Stimulated activated naive B cell treated with anti-CD40 and anti-IgM and Interleukin-4, amounts not matched to agents 10 μg/mL and 1 μg/mL and 100 μg/mL, for 72 hours (primary cell): ENCODE measurements at regions not wholly inside any gene's neighbourhood (a gene's known extent, or its start where the extent isn't known, plus 50 kb on each side); places are given as distances from the start of the nearest gene placed in this dataset.

Source experiments
- ATAC-seq, 2 donors: fragments of 150-1000 bp; cut with Tn5 transposase; replicated peaks; 2 replicates each; pipeline ENCODE4 v1.10.0; 2021; ENCODE audit warnings: moderate library complexity in 1 of 2
- DNase-seq: peaks from one replicate; pipeline ENCODE4 v3.0.0; 2021
- H3K27ac Mint-ChIP-seq: one replicate; pipeline ENCODE4 v1.8.0; 2022; ENCODE audit warnings: mild to moderate bottlenecking, mixed read lengths
- H3K27me3 Mint-ChIP-seq, 2 donors: one replicate each; pipeline ENCODE4 v1.8.0; 2022; ENCODE audit warnings: mixed read lengths in 2 of 2
- H3K36me3 Mint-ChIP-seq, 2 donors: one replicate each; pipeline ENCODE4 v1.8.0; 2022; ENCODE audit warnings: mixed read lengths in 2 of 2, mild to moderate bottlenecking in 1 of 2
- H3K4me1 Mint-ChIP-seq, 2 donors: one replicate each; pipeline ENCODE4 v1.8.0; 2022; ENCODE audit warnings: mixed read lengths in 2 of 2, mild to moderate bottlenecking in 1 of 2
- H3K4me3 Mint-ChIP-seq, 2 donors: one replicate each; pipeline ENCODE4 v1.8.0; 2022; ENCODE audit warnings: mild to moderate bottlenecking in 2 of 2, mixed read lengths in 2 of 2, moderate library complexity in 1 of 2
- H3K9me3 Mint-ChIP-seq, 2 donors: one replicate each; pipeline ENCODE4 v1.8.0; 2022; ENCODE audit warnings: mixed read lengths in 2 of 2, mild to moderate bottlenecking in 1 of 2

- peaks cover 7 to 8% of the 10 kb centered on the region in 2 donors for H3K27me3 Mint-ChIP-seq
- ATAC-seq (peak; percentile 76), DNase-seq (peak; percentile 47)
- no peaks in the 10 kb centered on the region for H3K4me1 Mint-ChIP-seq
- H3K9me3 Mint-ChIP-seq = no peaks in the 10 kb centered on the region
- no peak overlapping the region for H3K27ac Mint-ChIP-seq
- no peaks in the 10 kb centered on the region for H3K36me3 Mint-ChIP-seq
- no peak overlapping the region for H3K4me3 Mint-ChIP-seq
Observed at GRCh38 chr3:70120357-70120966, 120.9 kb downstream of the SAMMSON start.

- H3K9me3 Mint-ChIP-seq = no peaks in the 10 kb centered on the region
- DNase-seq (no peak), ATAC-seq (no peak)
- no peaks in the 10 kb centered on the region for H3K36me3 Mint-ChIP-seq
- no peaks in the 10 kb centered on the region for H3K4me1 Mint-ChIP-seq
- no peak overlapping the region for H3K4me3 Mint-ChIP-seq
- peaks cover 13 to 20% of the 10 kb centered on the region in 2 donors for H3K27me3 Mint-ChIP-seq
- H3K27ac Mint-ChIP-seq = no peak overlapping the region
Observed at GRCh38 chr3:70127192-70127591, 127.7 kb downstream of the SAMMSON start.

- Mint-ChIP-seq H3K27ac (no peak overlapping the region), H3K27me3 (peaks cover 12 to 20% of the 10 kb centered on the region in 2 donors), H3K9me3 (no peaks in the 10 kb centered on the region), H3K4me3 (no peak overlapping the region), H3K4me1 (no peaks in the 10 kb centered on the region), H3K36me3 (no peaks in the 10 kb centered on the region)
- ATAC-seq (no peak), DNase-seq (no peak)
Observed at GRCh38 chr3:70137366-70137765, 137.8 kb downstream of the SAMMSON start.

- no peak overlapping the region for H3K27ac Mint-ChIP-seq
- no peak overlapping the region for H3K4me3 Mint-ChIP-seq
- no peaks in the 10 kb centered on the region for H3K9me3 Mint-ChIP-seq
Observed at GRCh38 chr3:70138606-70139005, 139.1 kb downstream of the SAMMSON start.

More at GRCh38 chr3:70138606-70139005, 139.1 kb downstream of the SAMMSON start:
- H3K4me1 Mint-ChIP-seq = no peaks in the 10 kb centered on the region
- DNase-seq (no peak), ATAC-seq (no peak)
- no peaks in the 10 kb centered on the region for H3K36me3 Mint-ChIP-seq
- H3K27me3 Mint-ChIP-seq = peaks cover 6 to 13% of the 10 kb centered on the region in 2 donors
